ENCODE measurements at regions not wholly inside any gene's neighbourhood (a gene's known extent, or its start where the extent isn't known, plus 50 kb on each side); places are given as distances from the start of the nearest gene placed in this dataset.

DNA sequence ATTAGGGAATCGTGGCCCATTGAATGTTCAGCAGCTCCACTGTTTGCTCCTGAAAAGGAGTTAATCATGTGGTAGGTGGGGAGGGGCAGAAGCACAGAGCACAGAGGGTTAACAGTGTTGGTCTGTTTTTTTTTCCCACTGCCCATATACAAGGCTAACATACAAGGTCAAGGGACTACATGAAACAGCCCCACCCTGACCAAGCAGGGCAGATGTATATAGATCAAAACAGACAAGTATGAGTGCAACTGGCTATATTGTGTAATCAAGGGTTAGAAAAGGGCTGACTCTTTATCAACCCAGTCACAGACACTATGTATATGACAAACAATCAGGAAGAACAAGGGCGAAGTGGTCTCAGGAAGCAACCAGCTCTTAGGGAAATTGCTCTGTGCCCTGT is 186.6 kb upstream of the CDH11 start:
- no peak overlapping the region for H3K4me3 ChIP-seq (ENCODE audit: low read length)
- no peaks in the 10 kb centered on the region for H4K20me1 ChIP-seq (ENCODE audit: control insufficient read depth, insufficient read depth, low read depth, low read length)
- no peak overlapping the region for H3K4me2 ChIP-seq (ENCODE audit: low read length)
- no peaks in the 10 kb centered on the region for H3K79me2 ChIP-seq (ENCODE audit: control insufficient read depth, low read length)
- H3K9me3 ChIP-seq (ENCODE audit: control insufficient read depth, insufficient read depth, low read length): no peaks in the 10 kb centered on the region
- no peaks in the 10 kb centered on the region for H3K9me2 ChIP-seq (replicated peaks; ENCODE audit: control insufficient read depth, low read length)
- H3F3A ChIP-seq (ENCODE audit: control insufficient read depth, insufficient read depth): no peaks in the 10 kb centered on the region
- no peak overlapping the region for H3K27ac ChIP-seq (ENCODE audit: low read depth, low read length)
- no peaks in the 10 kb centered on the region for H3K27me3 ChIP-seq (ENCODE audit: control insufficient read depth, low read length)
- no peaks in the 10 kb centered on the region for H3K4me1 ChIP-seq (ENCODE audit: control insufficient read depth, low read length)
- TF ChIP-seq, protein P1, sequence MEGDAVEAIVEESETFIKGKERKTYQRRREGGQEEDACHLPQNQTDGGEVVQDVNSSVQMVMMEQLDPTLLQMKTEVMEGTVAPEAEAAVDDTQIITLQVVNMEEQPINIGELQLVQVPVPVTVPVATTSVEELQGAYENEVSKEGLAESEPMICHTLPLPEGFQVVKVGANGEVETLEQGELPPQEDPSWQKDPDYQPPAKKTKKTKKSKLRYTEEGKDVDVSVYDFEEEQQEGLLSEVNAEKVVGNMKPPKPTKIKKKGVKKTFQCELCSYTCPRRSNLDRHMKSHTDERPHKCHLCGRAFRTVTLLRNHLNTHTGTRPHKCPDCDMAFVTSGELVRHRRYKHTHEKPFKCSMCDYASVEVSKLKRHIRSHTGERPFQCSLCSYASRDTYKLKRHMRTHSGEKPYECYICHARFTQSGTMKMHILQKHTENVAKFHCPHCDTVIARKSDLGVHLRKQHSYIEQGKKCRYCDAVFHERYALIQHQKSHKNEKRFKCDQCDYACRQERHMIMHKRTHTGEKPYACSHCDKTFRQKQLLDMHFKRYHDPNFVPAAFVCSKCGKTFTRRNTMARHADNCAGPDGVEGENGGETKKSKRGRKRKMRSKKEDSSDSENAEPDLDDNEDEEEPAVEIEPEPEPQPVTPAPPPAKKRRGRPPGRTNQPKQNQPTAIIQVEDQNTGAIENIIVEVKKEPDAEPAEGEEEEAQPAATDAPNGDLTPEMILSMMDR (IDR thresholded peaks at IDR 0.05; ENCODE audit: low read depth, low read length, poor library complexity, severe bottlenecking): no peak
- no peak for TF ChIP-seq EZH2phosphoT487 (IDR thresholded peaks at IDR 0.05; ENCODE audit: borderline replicate concordance, low read length)
- no peaks in the 10 kb centered on the region for H3K36me3 ChIP-seq (ENCODE audit: control insufficient read depth, low read length)

DNA sequence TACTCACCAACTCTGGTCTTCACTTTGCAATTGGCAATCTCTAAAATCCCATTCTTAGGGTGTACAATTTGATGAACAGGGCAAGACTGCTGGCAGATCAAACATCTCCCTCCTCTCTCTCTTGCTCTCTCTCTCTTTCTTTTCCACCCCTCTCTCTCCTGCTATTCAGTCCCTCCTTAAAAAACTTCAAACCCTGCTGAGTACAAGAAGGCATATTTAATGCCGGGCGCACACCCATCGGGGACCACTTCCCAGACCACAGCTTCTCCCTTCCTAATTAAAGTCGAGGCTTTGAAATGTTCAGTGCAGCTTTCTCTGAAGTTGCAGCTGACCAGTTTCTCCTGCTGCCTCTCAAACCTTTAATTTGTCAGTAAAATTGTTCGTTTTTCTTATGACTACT is 185.4 kb upstream of the CDH11 start:
- H3K27me3 ChIP-seq (ENCODE audit: control insufficient read depth, low read length): no peaks in the 10 kb centered on the region
- no peaks in the 10 kb centered on the region for H4K20me1 ChIP-seq (ENCODE audit: control insufficient read depth, insufficient read depth, low read depth, low read length)
- H3K27ac ChIP-seq (ENCODE audit: low read depth, low read length): no peak overlapping the region
- no peaks in the 10 kb centered on the region for H3K79me2 ChIP-seq (ENCODE audit: control insufficient read depth, low read length)
- no peaks in the 10 kb centered on the region for H3K9me3 ChIP-seq (ENCODE audit: control insufficient read depth, insufficient read depth, low read length)
- H3K4me2 ChIP-seq (ENCODE audit: low read length): no peak overlapping the region
- no peaks in the 10 kb centered on the region for H3K9me2 ChIP-seq (replicated peaks; ENCODE audit: control insufficient read depth, low read length)
- H3K4me1 ChIP-seq (ENCODE audit: control insufficient read depth, low read length): no peaks in the 10 kb centered on the region
- TF ChIP-seq, protein P1 (IDR thresholded peaks at IDR 0.05; ENCODE audit: low read depth, low read length, poor library complexity, severe bottlenecking): no peak
- TF ChIP-seq EZH2phosphoT487 (IDR thresholded peaks at IDR 0.05; ENCODE audit: borderline replicate concordance, low read length): no peak
- no peaks in the 10 kb centered on the region for H3K36me3 ChIP-seq (ENCODE audit: control insufficient read depth, low read length)
- H3F3A ChIP-seq (ENCODE audit: control insufficient read depth, insufficient read depth): no peaks in the 10 kb centered on the region
- H3K4me3 ChIP-seq (ENCODE audit: low read length): no peak overlapping the region

DNA sequence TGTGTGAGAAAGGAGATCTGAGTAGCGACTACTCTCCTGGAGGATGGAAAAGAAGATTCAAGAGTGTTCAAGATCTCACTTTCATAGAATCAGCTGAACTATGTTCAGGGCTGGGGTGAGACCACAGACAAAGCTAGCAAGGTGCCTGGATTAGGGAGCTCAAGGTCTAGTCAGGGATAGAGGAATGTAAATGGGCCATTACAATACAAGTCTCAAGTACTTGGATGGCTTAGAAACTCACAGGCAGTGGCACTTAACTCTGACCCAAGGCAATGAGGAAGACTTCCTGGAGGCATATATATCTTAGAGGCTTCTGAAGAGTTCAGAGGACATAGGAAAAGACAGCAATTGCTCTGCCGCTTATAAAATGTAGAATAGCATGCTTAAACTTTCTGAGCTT is 184.9 kb upstream of the CDH11 start:
- TF ChIP-seq, protein P1 (IDR thresholded peaks at IDR 0.05; ENCODE audit: low read depth, low read length, poor library complexity, severe bottlenecking): no peak
- TF ChIP-seq EZH2phosphoT487 (IDR thresholded peaks at IDR 0.05; ENCODE audit: borderline replicate concordance, low read length): no peak

DNA sequence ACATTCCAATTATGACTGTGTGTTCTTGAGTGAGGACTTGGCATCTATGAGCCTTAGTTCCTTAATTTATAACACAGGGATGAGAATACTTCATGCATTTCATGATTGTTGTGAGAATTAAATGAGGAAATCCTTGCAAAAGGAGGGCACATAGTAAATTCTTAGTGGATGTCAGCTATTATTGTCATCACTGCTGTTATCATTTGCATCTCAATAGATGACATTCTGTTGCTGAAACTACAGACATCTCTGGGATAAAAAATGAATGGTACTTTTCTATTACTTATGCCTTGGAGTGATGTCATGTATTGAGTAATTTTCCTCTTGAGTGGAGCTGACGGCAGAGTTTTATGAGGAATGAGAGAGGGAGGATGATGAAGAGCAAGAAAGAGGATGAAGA is 184.4 kb upstream of the CDH11 start:
- H3K4me3 ChIP-seq (ENCODE audit: low read length): no peak overlapping the region
- H3K27me3 ChIP-seq (ENCODE audit: control insufficient read depth, low read length): no peaks in the 10 kb centered on the region
- H3K4me1 ChIP-seq (ENCODE audit: control insufficient read depth, low read length): no peaks in the 10 kb centered on the region
- no peaks in the 10 kb centered on the region for H3K79me2 ChIP-seq (ENCODE audit: control insufficient read depth, low read length)
- H3F3A ChIP-seq (ENCODE audit: control insufficient read depth, insufficient read depth): no peaks in the 10 kb centered on the region
- TF ChIP-seq EZH2phosphoT487 (IDR thresholded peaks at IDR 0.05; ENCODE audit: borderline replicate concordance, low read length): no peak
- TF ChIP-seq, protein P1 (IDR thresholded peaks at IDR 0.05; ENCODE audit: low read depth, low read length, poor library complexity, severe bottlenecking): no peak
- no peaks in the 10 kb centered on the region for H4K20me1 ChIP-seq (ENCODE audit: control insufficient read depth, insufficient read depth, low read depth, low read length)
- no peaks in the 10 kb centered on the region for H3K36me3 ChIP-seq (ENCODE audit: control insufficient read depth, low read length)
- H3K9me2 ChIP-seq (replicated peaks; ENCODE audit: control insufficient read depth, low read length): no peaks in the 10 kb centered on the region
- no peak overlapping the region for H3K4me2 ChIP-seq (ENCODE audit: low read length)
- H3K9me3 ChIP-seq (ENCODE audit: control insufficient read depth, insufficient read depth, low read length): no peaks in the 10 kb centered on the region
- no peak overlapping the region for H3K27ac ChIP-seq (ENCODE audit: low read depth, low read length)

More for the DNA sequence above, 184.9 kb upstream of the CDH11 start:
- Histone ChIP-seq H3K4me1 (ENCODE audit: control insufficient read depth, low read length) (no peaks in the 10 kb centered on the region), H3K27me3 (ENCODE audit: control insufficient read depth, low read length) (no peaks in the 10 kb centered on the region), H3K79me2 (ENCODE audit: control insufficient read depth, low read length) (no peaks in the 10 kb centered on the region), H3F3A (ENCODE audit: control insufficient read depth, insufficient read depth) (no peaks in the 10 kb centered on the region), H3K27ac (ENCODE audit: low read depth, low read length) (no peak overlapping the region), H3K36me3 (ENCODE audit: control insufficient read depth, low read length) (no peaks in the 10 kb centered on the region), H3K4me3 (ENCODE audit: low read length) (no peak overlapping the region), H3K4me2 (ENCODE audit: low read length) (no peak overlapping the region), H3K9me3 (ENCODE audit: control insufficient read depth, insufficient read depth, low read length) (no peaks in the 10 kb centered on the region), H3K9me2 (replicated peaks; ENCODE audit: control insufficient read depth, low read length) (no peaks in the 10 kb centered on the region), H4K20me1 (ENCODE audit: control insufficient read depth, insufficient read depth, low read depth, low read length) (no peaks in the 10 kb centered on the region)

All from DOHH2 (cell line).